Activated B cell treated with CpG ODN at 0.5 μM for 24 hours (primary cell): ENCODE measurements at regions not wholly inside any gene's neighbourhood (a gene's known extent, or its start where the extent isn't known, plus 50 kb on each side); places are given as distances from the start of the nearest gene placed in this dataset.

Source experiments
- ATAC-seq: fragments of 200-7000 bp; cut with Tn5 transposase; one replicate; pipeline ENCODE4 v1.10.0; 2021; ENCODE audit warnings: low read depth, mild to moderate bottlenecking, moderate library complexity
- CTCF ChIA-PET: fragments of 350-600 bp; sonication (Branson Sonifier 250); formaldehyde crosslinking; loops from one replicate; lab custom pipeline; 2021; ENCODE audit warnings: antibody characterized with exemption; lab: Charles Lee
- POLR2A ChIA-PET: fragments of 350-600 bp; sonication (Branson Sonifier 250); formaldehyde crosslinking; loops from one replicate; lab custom pipeline; 2021; ENCODE audit warnings: antibody characterized with exemption; lab: Charles Lee
- DNase-seq: peaks from one replicate; pipeline ENCODE4 v3.0.0; 2022
- H3K27ac Mint-ChIP-seq: one replicate; pipeline ENCODE4 v1.8.0; 2020; ENCODE audit warnings: mixed read lengths
- H3K27me3 Mint-ChIP-seq: one replicate; pipeline ENCODE4 v1.8.0; 2021; ENCODE audit warnings: mixed read lengths
- H3K36me3 Mint-ChIP-seq: one replicate; pipeline ENCODE4 v1.8.0; 2021; ENCODE audit warnings: low read depth, mixed read lengths
- H3K4me1 Mint-ChIP-seq: one replicate; pipeline ENCODE4 v1.8.0; 2021; ENCODE audit warnings: mixed read lengths
- H3K4me3 Mint-ChIP-seq: one replicate; pipeline ENCODE4 v1.8.0; 2020; ENCODE audit warnings: mild to moderate bottlenecking, mixed read lengths
- H3K9me3 Mint-ChIP-seq: one replicate; pipeline ENCODE4 v1.8.0; 2020; ENCODE audit warnings: mixed read lengths
- CTCF ChIP-seq: fragments of 200-600 bp; IDR thresholded peaks from one replicate; pipeline ENCODE4 v1.8.0; 2022; ENCODE audit warnings: antibody characterized with exemption, mild to moderate bottlenecking
- intact Hi-C: fragments of 100-400 bp; cut with micrococcal nuclease; formaldehyde crosslinking; loops from one replicate; pipeline ENCODE4 v1.15.1; 2024

GRCh38 chr6:132907231-132907630 is 92.9 kb downstream of the RPS12 start:
- no peaks in the 10 kb centered on the region for H3K36me3 Mint-ChIP-seq
- no peak overlapping the region for H3K27ac Mint-ChIP-seq
- ChIA-PET POLR2A (no interaction called here), CTCF (no interaction called here)
- H3K4me3 Mint-ChIP-seq, result no peak overlapping the region
- no peak for ATAC-seq
- H3K9me3 Mint-ChIP-seq, result no peaks in the 10 kb centered on the region
- no peak for TF ChIP-seq CTCF
- H3K27me3 Mint-ChIP-seq, result peaks cover 2% of the 10 kb centered on the region
- intact Hi-C loops, result no loop called here
- DNase-seq, result no peak
- H3K4me1 Mint-ChIP-seq, result no peaks in the 10 kb centered on the region

GRCh38 chr6:132907914-132908313 is 93.5 kb downstream of the RPS12 start:
- DNase-seq, result no peak
- Mint-ChIP-seq H3K4me1 (no peaks in the 10 kb centered on the region), H3K36me3 (no peaks in the 10 kb centered on the region), H3K9me3 (no peaks in the 10 kb centered on the region), H3K4me3 (no peak overlapping the region), H3K27me3 (peaks cover under 1% of the 10 kb centered on the region), H3K27ac (no peak overlapping the region)
- no peak for ATAC-seq
- intact Hi-C loops, result no loop called here
- POLR2A ChIA-PET, result no interaction called here
- CTCF ChIA-PET, result no interaction called here
- no peak for TF ChIP-seq CTCF

- Mint-ChIP-seq H3K4me3 (no peak overlapping the region), H3K4me1 (no peaks in the 10 kb centered on the region), H3K27ac (no peak overlapping the region), H3K36me3 (no peaks in the 10 kb centered on the region), H3K27me3 (peaks cover 4% of the 10 kb centered on the region), H3K9me3 (no peaks in the 10 kb centered on the region)
- ChIA-PET POLR2A (no interaction called here), CTCF (no interaction called here)
- intact Hi-C loops, result no loop called here
- no peak for DNase-seq
- TF ChIP-seq CTCF, result no peak
- no peak for ATAC-seq
Measured at GRCh38 chr6:132909742-132910141, 95.4 kb downstream of the RPS12 start.

GRCh38 chr6:132910759-132911158 is 96.4 kb downstream of the RPS12 start:
- Mint-ChIP-seq H3K36me3 (no peaks in the 10 kb centered on the region), H3K27ac (no peak overlapping the region), H3K4me1 (no peaks in the 10 kb centered on the region), H3K27me3 (peaks cover 9% of the 10 kb centered on the region), H3K9me3 (no peaks in the 10 kb centered on the region), H3K4me3 (no peak overlapping the region)
- no peak for ATAC-seq
- DNase-seq, result no peak
- intact Hi-C loops, result no loop called here
- ChIA-PET POLR2A (no interaction called here), CTCF (no interaction called here)
- TF ChIP-seq CTCF, result no peak

- Mint-ChIP-seq H3K27ac (no peak overlapping the region), H3K4me3 (no peak overlapping the region), H3K4me1 (no peaks in the 10 kb centered on the region), H3K9me3 (no peaks in the 10 kb centered on the region), H3K36me3 (no peaks in the 10 kb centered on the region), H3K27me3 (peaks cover 10% of the 10 kb centered on the region)
- ChIA-PET POLR2A (no interaction called here), CTCF (no interaction called here)
- DNase-seq (no peak), ATAC-seq (no peak)
- no peak for TF ChIP-seq CTCF
- intact Hi-C loops, result no loop called here
Measured at GRCh38 chr6:132919045-132919860, 104.9 kb downstream of the RPS12 start.
